ENCODE measurements at regions not wholly inside any gene's neighbourhood (a gene's known extent, or its start where the extent isn't known, plus 50 kb on each side); places are given as distances from the start of the nearest gene placed in this dataset.

GRCh38 chr1:232260045-232260444 is 369.9 kb downstream of the SIPA1L2 start:
- no peak overlapping the region for H3K4me3 ChIP-seq (ENCODE audit: low read depth, low read length)
- TF ChIP-seq CTCF (IDR thresholded peaks at IDR 0.05; ENCODE audit: low read depth, low read length): no peak

- no peak overlapping the region for H3K4me3 ChIP-seq (ENCODE audit: low read depth, low read length)
- no peak for TF ChIP-seq CTCF (IDR thresholded peaks at IDR 0.05; ENCODE audit: low read depth, low read length)
Measured at GRCh38 chr1:232259333-232259732, 370.6 kb downstream of the SIPA1L2 start.

GRCh38 chr1:232252546-232253118 is 377.3 kb downstream of the SIPA1L2 start:
- no peak for TF ChIP-seq CTCF (IDR thresholded peaks at IDR 0.05; ENCODE audit: low read depth, low read length)
- no peak overlapping the region for H3K4me3 ChIP-seq (ENCODE audit: low read depth, low read length)

GRCh38 chr1:232250838-232251237 is 379.1 kb downstream of the SIPA1L2 start:
- no peak overlapping the region for H3K4me3 ChIP-seq (ENCODE audit: low read depth, low read length)
- TF ChIP-seq CTCF (IDR thresholded peaks at IDR 0.05; ENCODE audit: low read depth, low read length): no peak

- H3K4me3 ChIP-seq (ENCODE audit: low read depth, low read length): no peak overlapping the region
- TF ChIP-seq CTCF (IDR thresholded peaks at IDR 0.05; ENCODE audit: low read depth, low read length): no peak
Measured at GRCh38 chr1:232249861-232250777, 379.8 kb downstream of the SIPA1L2 start.

- no peak for TF ChIP-seq CTCF (IDR thresholded peaks at IDR 0.05; ENCODE audit: low read depth, low read length)
- no peak overlapping the region for H3K4me3 ChIP-seq (ENCODE audit: low read depth, low read length)
Measured at GRCh38 chr1:232249339-232249738, 380.6 kb downstream of the SIPA1L2 start.

GRCh38 chr1:232248276-232248820 is 381.6 kb downstream of the SIPA1L2 start:
- TF ChIP-seq CTCF (IDR thresholded peaks at IDR 0.05; ENCODE audit: low read depth, low read length): no peak
- no peak overlapping the region for H3K4me3 ChIP-seq (ENCODE audit: low read depth, low read length)

Measured in WI38 (cell line).